Thyroid gland (tissue), 4 donors: ENCODE measurements at regions not wholly inside any gene's neighbourhood (a gene's known extent, or its start where the extent isn't known, plus 50 kb on each side); places are given as distances from the start of the nearest gene placed in this dataset.

ENCODE experiments used
- POLR2A ChIP-seq, 2 donors: fragments of 450-650 bp; IDR thresholded peaks; one replicate each; pipeline ENCODE4 v1.6.1; 2017; ENCODE audit warnings: antibody characterized with exemption in 2 of 2, mild to moderate bottlenecking in 2 of 2, moderate library complexity in 1 of 2
- TF ChIP-seq, protein P1 (sequence below), 6 experiments: fragments of 200-600 bp in 3 of 6; fragments of 450-650 bp in 3 of 6; sonication (generic) in 3 of 6; IDR thresholded peaks; one replicate each; pipeline ENCODE4 v1.5.1; 2016 to 2019; ENCODE audit warnings: antibody characterized with exemption in 6 of 6, mild to moderate bottlenecking in 2 of 6, inconsistent platforms in 1 of 6, moderate library complexity in 1 of 6

DNA sequence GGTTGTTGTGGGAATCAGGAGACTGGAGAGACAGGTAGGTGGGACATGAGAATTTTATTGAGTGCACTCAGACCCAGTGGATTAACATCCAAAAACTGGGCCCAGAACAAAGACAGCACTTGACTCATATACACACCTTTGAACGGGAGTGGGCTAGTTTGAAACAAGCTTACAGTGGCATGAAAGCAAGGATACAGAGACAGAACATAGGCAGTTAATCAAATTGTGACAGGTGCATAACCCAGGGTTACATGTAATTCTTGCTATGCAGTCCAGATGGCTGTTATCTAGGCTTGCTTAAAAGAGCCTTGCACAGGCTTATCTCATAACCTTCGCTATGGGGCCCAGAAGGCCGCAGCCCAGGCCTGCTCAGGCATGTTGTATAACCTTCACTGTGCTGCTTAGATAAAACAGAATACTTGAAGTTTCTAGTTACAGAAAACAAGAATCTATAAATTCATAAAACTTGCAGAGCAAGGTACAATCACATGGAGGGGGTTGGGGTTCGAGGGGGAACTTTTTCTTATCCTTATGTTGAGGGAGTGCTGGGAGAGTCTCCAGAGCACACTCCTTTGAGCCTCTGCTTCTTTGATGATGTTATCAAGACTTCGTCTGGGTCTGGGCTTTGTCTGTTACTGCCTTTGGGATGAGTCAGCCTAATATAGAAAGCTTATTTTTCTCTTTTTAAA is 81.7 kb downstream of the TNFAIP2 start:
- TF ChIP-seq, protein P1, sequence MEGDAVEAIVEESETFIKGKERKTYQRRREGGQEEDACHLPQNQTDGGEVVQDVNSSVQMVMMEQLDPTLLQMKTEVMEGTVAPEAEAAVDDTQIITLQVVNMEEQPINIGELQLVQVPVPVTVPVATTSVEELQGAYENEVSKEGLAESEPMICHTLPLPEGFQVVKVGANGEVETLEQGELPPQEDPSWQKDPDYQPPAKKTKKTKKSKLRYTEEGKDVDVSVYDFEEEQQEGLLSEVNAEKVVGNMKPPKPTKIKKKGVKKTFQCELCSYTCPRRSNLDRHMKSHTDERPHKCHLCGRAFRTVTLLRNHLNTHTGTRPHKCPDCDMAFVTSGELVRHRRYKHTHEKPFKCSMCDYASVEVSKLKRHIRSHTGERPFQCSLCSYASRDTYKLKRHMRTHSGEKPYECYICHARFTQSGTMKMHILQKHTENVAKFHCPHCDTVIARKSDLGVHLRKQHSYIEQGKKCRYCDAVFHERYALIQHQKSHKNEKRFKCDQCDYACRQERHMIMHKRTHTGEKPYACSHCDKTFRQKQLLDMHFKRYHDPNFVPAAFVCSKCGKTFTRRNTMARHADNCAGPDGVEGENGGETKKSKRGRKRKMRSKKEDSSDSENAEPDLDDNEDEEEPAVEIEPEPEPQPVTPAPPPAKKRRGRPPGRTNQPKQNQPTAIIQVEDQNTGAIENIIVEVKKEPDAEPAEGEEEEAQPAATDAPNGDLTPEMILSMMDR (IDR thresholded peaks at IDR 0.05), result no peak
- TF ChIP-seq POLR2A (IDR thresholded peaks at IDR 0.05), result no peak
